Karpas-422 (cell line): ENCODE measurements at regions not wholly inside any gene's neighbourhood (a gene's known extent, or its start where the extent isn't known, plus 50 kb on each side); places are given as distances from the start of the nearest gene placed in this dataset.

Experiments used
- DNase-seq: peaks from one replicate; pipeline ENCODE4 v3.0.0-alpha.2; 2015
- H2AFZ ChIP-seq: fragments of 200-600 bp; sonication (generic); 2 replicates; pipeline ENCODE4 v1.6.1; 2014; ENCODE audit warnings: antibody characterized with exemption, low read length, mixed read lengths
- H3K27ac ChIP-seq: fragments of 200-600 bp; sonication (generic); 2 replicates; pipeline ENCODE4 v1.5.1; 2014; ENCODE audit warnings: mild to moderate bottlenecking, low read length, moderate library complexity
- H3K27me3 ChIP-seq: fragments of 200-600 bp; sonication (generic); 2 replicates; pipeline ENCODE4 v1.6.1; 2014; ENCODE audit warnings: low read length, mixed read lengths
- H3K36me3 ChIP-seq: fragments of 200-600 bp; sonication (generic); 2 replicates; pipeline ENCODE4 v1.6.1; 2014; ENCODE audit warnings: low read length, mixed read lengths; ENCODE audit not compliant: insufficient read depth
- H3K4me1 ChIP-seq: fragments of 200-600 bp; sonication (generic); 2 replicates; pipeline ENCODE4 v1.6.1; 2014; ENCODE audit warnings: mild to moderate bottlenecking, low read length, mixed read lengths
- H3K4me2 ChIP-seq: fragments of 200-600 bp; sonication (generic); 2 replicates; pipeline ENCODE4 v1.6.1; 2014; ENCODE audit warnings: low read length, low read depth, mild to moderate bottlenecking; ENCODE audit not compliant: poor library complexity, severe bottlenecking
- H3K4me3 ChIP-seq: fragments of 200-600 bp; sonication (generic); 2 replicates; pipeline ENCODE4 v1.5.1; 2014; ENCODE audit warnings: mild to moderate bottlenecking, antibody characterized with exemption, low read length, mixed read lengths
- H3K79me2 ChIP-seq: fragments of 200-600 bp; sonication (generic); 2 replicates; pipeline ENCODE4 v1.6.1; 2014; ENCODE audit warnings: mild to moderate bottlenecking, low read length, mixed read lengths
- H3K9ac ChIP-seq: fragments of 200-600 bp; sonication (generic); 2 replicates; pipeline ENCODE4 v1.6.0; 2014; ENCODE audit warnings: low read length
- H3K9me2 ChIP-seq: fragments of 200-600 bp; sonication (generic), shearing (Covaris generic); replicated peaks from 2 replicates; pipeline ENCODE4 v1.6.0; 2014; ENCODE audit warnings: mild to moderate bottlenecking, low read length, moderate library complexity; ENCODE audit not compliant: insufficient read depth
- H3K9me3 ChIP-seq: fragments of 300-700, 200-600 bp; sonication (generic); 2 replicates; pipeline ENCODE4 v1.6.1; 2014; ENCODE audit warnings: low read length, mixed read lengths
- H4K20me1 ChIP-seq: fragments of 200-600 bp; sonication (generic); 2 replicates; pipeline ENCODE4 v1.6.1; 2014; ENCODE audit warnings: mild to moderate bottlenecking, antibody characterized with exemption, low read length, low read depth; ENCODE audit not compliant: insufficient read depth

DNA sequence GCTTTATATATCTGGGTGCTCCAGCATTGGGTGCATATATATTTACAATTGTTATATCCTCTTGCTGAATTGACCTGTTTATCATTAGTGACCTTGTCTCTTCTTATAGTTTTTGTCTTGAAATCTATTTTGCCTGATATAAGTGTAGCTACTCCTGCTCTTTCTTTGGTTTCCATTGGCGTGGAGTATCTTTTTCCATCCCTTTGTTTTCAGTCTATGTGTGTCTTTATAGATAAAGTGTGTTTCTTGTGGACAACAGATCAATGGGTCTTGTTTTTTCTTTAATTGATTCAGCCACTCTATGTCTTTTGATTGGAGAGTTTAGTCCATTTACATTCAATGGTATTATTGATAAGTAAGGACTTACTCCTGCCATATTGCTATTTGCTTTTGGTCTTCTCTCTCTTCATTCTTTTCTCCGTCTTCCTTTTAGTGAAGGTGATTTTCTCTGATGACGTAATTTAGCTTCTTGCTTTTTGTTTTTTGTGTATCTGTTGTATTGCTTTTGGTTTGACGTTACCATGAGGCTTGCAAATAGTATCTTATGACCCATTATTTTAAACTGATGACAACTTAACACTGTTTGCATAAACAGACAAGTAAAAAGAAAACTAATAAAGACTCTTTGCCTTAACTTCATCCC lies 347.6 kb downstream of the TMEM121 start:
- no peak overlapping the region for H3K9ac ChIP-seq
- no peaks in the 10 kb centered on the region for H3K36me3 ChIP-seq
- H3K4me2 ChIP-seq: no peak overlapping the region
- H3K79me2 ChIP-seq: no peaks in the 10 kb centered on the region
- no peaks in the 10 kb centered on the region for H4K20me1 ChIP-seq
- H3K4me3 ChIP-seq: no peak overlapping the region
- H3K27me3 ChIP-seq: no peaks in the 10 kb centered on the region
- no peaks in the 10 kb centered on the region for H3K9me2 ChIP-seq
- no peaks in the 10 kb centered on the region for H3K9me3 ChIP-seq
- no peak for DNase-seq
- no peaks in the 10 kb centered on the region for H3K4me1 ChIP-seq
- H3K27ac ChIP-seq: no peak overlapping the region
- H2AFZ ChIP-seq: no peak overlapping the region

GRCh38 chr14:105876158-105876557 lies 349.8 kb downstream of the TMEM121 start:
- Histone ChIP-seq H3K4me1 (no peaks in the 10 kb centered on the region), H3K9me3 (no peaks in the 10 kb centered on the region), H3K9me2 (no peaks in the 10 kb centered on the region), H3K27me3 (no peaks in the 10 kb centered on the region), H3K4me3 (no peak overlapping the region), H4K20me1 (no peaks in the 10 kb centered on the region), H3K9ac (no peak overlapping the region), H3K79me2 (no peaks in the 10 kb centered on the region), H3K27ac (no peak overlapping the region), H3K36me3 (no peaks in the 10 kb centered on the region), H2AFZ (no peak overlapping the region), H3K4me2 (no peak overlapping the region)
- DNase-seq: no peak

GRCh38 chr14:105876829-105877228 lies 350.4 kb downstream of the TMEM121 start:
- Histone ChIP-seq H3K4me3 (no peak overlapping the region), H3K79me2 (no peaks in the 10 kb centered on the region), H3K36me3 (no peaks in the 10 kb centered on the region), H3K9ac (no peak overlapping the region), H3K9me2 (no peaks in the 10 kb centered on the region), H3K4me1 (no peaks in the 10 kb centered on the region), H3K27ac (no peak overlapping the region), H4K20me1 (no peaks in the 10 kb centered on the region), H3K27me3 (no peaks in the 10 kb centered on the region), H3K9me3 (no peaks in the 10 kb centered on the region), H3K4me2 (no peak overlapping the region), H2AFZ (no peak overlapping the region)
- no peak for DNase-seq

DNA sequence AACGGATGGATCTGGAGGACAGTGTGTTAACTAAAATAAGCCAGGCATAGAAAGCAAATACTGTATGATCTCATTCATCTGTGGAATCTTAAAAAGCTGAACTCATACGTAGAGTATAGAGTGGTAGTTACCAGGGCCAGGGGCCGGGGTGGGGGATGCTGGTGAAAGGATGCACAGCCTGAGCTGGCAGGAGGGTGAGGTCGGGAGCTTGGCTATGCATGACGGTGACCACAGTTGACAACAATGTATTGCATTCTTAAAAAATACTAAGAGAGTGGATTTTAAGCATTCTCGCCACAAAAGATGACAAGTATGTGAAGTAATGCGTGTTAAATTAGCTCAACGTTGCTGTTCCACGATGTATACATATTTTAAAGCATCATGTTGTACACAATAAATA lies 351.3 kb downstream of the TMEM121 start:
- H3K4me2 ChIP-seq: no peak overlapping the region
- H3K4me3 ChIP-seq: no peak overlapping the region

GRCh38 chr14:105878125-105878524 lies 351.7 kb downstream of the TMEM121 start:
- Histone ChIP-seq H3K4me1 (no peaks in the 10 kb centered on the region), H3K27ac (no peak overlapping the region), H3K9me3 (no peaks in the 10 kb centered on the region), H3K79me2 (no peaks in the 10 kb centered on the region), H4K20me1 (no peaks in the 10 kb centered on the region), H3K4me3 (no peak overlapping the region), H3K4me2 (no peak overlapping the region), H3K9me2 (no peaks in the 10 kb centered on the region), H3K36me3 (no peaks in the 10 kb centered on the region), H3K9ac (no peak overlapping the region), H2AFZ (no peak overlapping the region), H3K27me3 (no peaks in the 10 kb centered on the region)
- DNase-seq: no peak

More for the DNA sequence above, 351.3 kb downstream of the TMEM121 start:
- H3K79me2 ChIP-seq: no peaks in the 10 kb centered on the region
- no peaks in the 10 kb centered on the region for H3K9me2 ChIP-seq
- DNase-seq: no peak
- H3K9me3 ChIP-seq: no peaks in the 10 kb centered on the region
- H4K20me1 ChIP-seq: no peaks in the 10 kb centered on the region
- H3K27ac ChIP-seq: no peak overlapping the region
- no peak overlapping the region for H2AFZ ChIP-seq
- no peaks in the 10 kb centered on the region for H3K4me1 ChIP-seq
- H3K27me3 ChIP-seq: no peaks in the 10 kb centered on the region
- no peak overlapping the region for H3K9ac ChIP-seq
- no peaks in the 10 kb centered on the region for H3K36me3 ChIP-seq

DNA sequence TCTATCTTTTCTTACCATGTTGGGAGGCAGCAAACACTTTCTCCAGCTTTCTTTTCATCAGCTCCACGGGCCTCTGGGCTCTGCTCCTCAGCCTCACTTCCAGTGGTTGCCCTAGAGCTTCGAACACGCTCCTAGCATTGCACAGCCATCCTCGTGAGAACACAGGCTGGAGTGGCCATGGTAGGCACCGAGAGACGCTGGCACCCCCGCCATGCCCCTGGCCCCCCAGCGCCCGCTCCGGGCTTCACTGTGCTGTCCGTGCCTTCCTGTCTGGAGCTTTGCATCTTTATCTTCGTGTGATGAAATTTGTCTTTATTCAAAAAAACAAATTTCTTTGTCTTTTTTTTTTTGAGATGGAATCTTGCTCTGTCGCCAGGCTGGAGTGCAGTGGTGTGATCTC lies 352.2 kb downstream of the TMEM121 start:
- Histone ChIP-seq H3K9me2 (no peaks in the 10 kb centered on the region), H2AFZ (no peak overlapping the region), H3K4me3 (no peak overlapping the region), H3K4me1 (no peaks in the 10 kb centered on the region), H3K9me3 (no peaks in the 10 kb centered on the region), H3K4me2 (no peak overlapping the region), H3K9ac (no peak overlapping the region), H3K36me3 (no peaks in the 10 kb centered on the region), H4K20me1 (no peaks in the 10 kb centered on the region), H3K27me3 (no peaks in the 10 kb centered on the region), H3K79me2 (no peaks in the 10 kb centered on the region), H3K27ac (no peak overlapping the region)
- no peak for DNase-seq

- Histone ChIP-seq H2AFZ (no peak overlapping the region), H3K27ac (no peak overlapping the region), H3K27me3 (no peaks in the 10 kb centered on the region), H3K9ac (no peak overlapping the region), H3K4me3 (no peak overlapping the region), H3K9me2 (no peaks in the 10 kb centered on the region), H3K4me1 (no peaks in the 10 kb centered on the region), H3K4me2 (no peak overlapping the region), H3K79me2 (no peaks in the 10 kb centered on the region), H3K9me3 (no peaks in the 10 kb centered on the region), H3K36me3 (no peaks in the 10 kb centered on the region), H4K20me1 (no peaks in the 10 kb centered on the region)
- no peak for DNase-seq
Observed at GRCh38 chr14:105879503-105879866, 353.1 kb downstream of the TMEM121 start.

DNA sequence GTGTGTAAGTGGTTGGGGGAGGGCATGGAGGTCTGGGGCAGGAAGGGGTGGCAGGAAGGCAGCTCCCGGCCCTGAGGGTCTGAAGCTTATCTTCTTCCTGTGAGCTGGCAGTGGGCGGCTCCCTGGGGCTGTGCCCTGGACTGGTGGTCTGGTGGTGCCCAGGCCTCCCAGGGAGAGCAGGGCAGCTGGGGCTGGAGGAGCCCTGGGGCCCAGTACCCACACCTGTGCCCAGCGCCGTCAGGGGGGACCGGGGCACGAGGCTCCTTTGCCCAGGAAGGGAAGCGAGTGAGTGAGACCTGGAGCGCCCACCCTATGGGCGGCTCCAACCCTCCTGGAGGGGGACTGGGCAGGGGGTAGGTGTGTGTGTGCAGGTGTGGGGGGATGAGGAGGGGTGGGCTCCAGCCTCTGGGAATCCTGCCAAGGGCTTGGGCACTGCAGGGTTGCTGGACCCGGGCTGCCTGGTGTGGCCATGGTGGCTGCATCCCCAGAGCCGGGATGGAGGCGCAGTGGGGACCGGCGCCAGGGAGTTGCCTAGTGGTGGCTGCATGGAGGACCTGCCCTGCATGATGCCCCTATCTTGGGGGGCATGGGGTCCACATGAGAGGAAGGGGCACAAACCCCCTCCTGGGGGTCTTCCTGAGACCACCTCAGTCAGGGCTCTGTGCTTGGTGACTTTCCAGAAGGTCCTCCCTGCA lies 353.6 kb downstream of the TMEM121 start:
- no peak overlapping the region for H3K4me2 ChIP-seq
- H4K20me1 ChIP-seq: no peaks in the 10 kb centered on the region
- H3K36me3 ChIP-seq: no peaks in the 10 kb centered on the region
- H3K9ac ChIP-seq: no peak overlapping the region
- no peak for DNase-seq
- no peaks in the 10 kb centered on the region for H3K9me2 ChIP-seq
- no peaks in the 10 kb centered on the region for H3K9me3 ChIP-seq
- no peak overlapping the region for H3K27ac ChIP-seq
- H3K4me1 ChIP-seq: no peaks in the 10 kb centered on the region
- H2AFZ ChIP-seq: no peak overlapping the region
- no peaks in the 10 kb centered on the region for H3K79me2 ChIP-seq
- no peaks in the 10 kb centered on the region for H3K27me3 ChIP-seq
- H3K4me3 ChIP-seq: no peak overlapping the region
